ENCODE measurements at regions not wholly inside any gene's neighbourhood (a gene's known extent, or its start where the extent isn't known, plus 50 kb on each side); places are given as distances from the start of the nearest gene placed in this dataset.

GRCh38 chr5:98585661-98586310 is 187.7 kb upstream of the RGMB start:
- TF ChIP-seq BACH2 (CRISPR knock-in tag; IDR thresholded peaks at IDR 0.05; ENCODE audit: borderline replicate concordance) (no peak), PATZ1 (CRISPR knock-in tag; IDR thresholded peaks at IDR 0.05; ENCODE audit: borderline replicate concordance) (no peak), ZFP3 (CRISPR knock-in tag; IDR thresholded peaks at IDR 0.05) (no peak), CSRNP3 (CRISPR knock-in tag; IDR thresholded peaks at IDR 0.05) (no peak), ZNF8 (CRISPR knock-in tag; IDR thresholded peaks at IDR 0.05) (no peak)
